ENCODE measurements at regions not wholly inside any gene's neighbourhood (a gene's known extent, or its start where the extent isn't known, plus 50 kb on each side); places are given as distances from the start of the nearest gene placed in this dataset.

- no peak for DNase-seq (ENCODE audit: low spot score)
- no peak for FAIRE-seq
These were observed 56.2 kb upstream of the HES1 start for GRCh38 chr3:194079702-194080172.

- no peak for FAIRE-seq
- no peak for DNase-seq (ENCODE audit: low spot score)
These were observed 55.5 kb upstream of the HES1 start for GRCh38 chr3:194080436-194080835.

- FAIRE-seq (no peak), DNase-seq (ENCODE audit: low spot score) (no peak)
These were observed 54.8 kb upstream of the HES1 start for GRCh38 chr3:194080913-194081800.

GRCh38 chr3:194081826-194082225 lies 54.1 kb upstream of the HES1 start:
- FAIRE-seq (no peak), DNase-seq (ENCODE audit: low spot score) (no peak)

- DNase-seq (ENCODE audit: low spot score) (no peak), FAIRE-seq (no peak)
These were observed 53.0 kb upstream of the HES1 start for GRCh38 chr3:194082743-194083636.

- DNase-seq (ENCODE audit: low spot score) = no peak
- FAIRE-seq = no peak
These were observed 52.2 kb upstream of the HES1 start for GRCh38 chr3:194083637-194084224.

GRCh38 chr3:194084284-194084683 lies 51.7 kb upstream of the HES1 start:
- DNase-seq (ENCODE audit: low spot score) = no peak
- FAIRE-seq = no peak
